Panc1 (cell line): ENCODE measurements at regions not wholly inside any gene's neighbourhood (a gene's known extent, or its start where the extent isn't known, plus 50 kb on each side); places are given as distances from the start of the nearest gene placed in this dataset.

Experiments used
- ATAC-seq: fragments of 200-7000 bp; cut with Tn5 transposase; 2 replicates; pipeline ENCODE4 v1.9.1; 2020; ENCODE audit warnings: mild to moderate bottlenecking, moderate library complexity
- BruUV-seq: library from RNA; stranded (reverse); fragments of 400-500 nt; replicated peaks from 2 replicates; lab custom pipeline; 2021; lab: Mats Ljungman, UMichigan
- CTCF ChIA-PET: fragments of 300-600 bp; sonication (Branson Sonifier 250); formaldehyde crosslinking; loops from one replicate; lab custom pipeline; 2022; ENCODE audit warnings: antibody characterized with exemption; lab: Charles Lee
- POLR2A ChIA-PET: fragments of 300-600 bp; sonication (Branson Sonifier 250); formaldehyde crosslinking; loops from one replicate; lab custom pipeline; 2022; ENCODE audit warnings: antibody characterized with exemption; lab: Charles Lee
- DNase-seq: peaks from one replicate; pipeline ENCODE4 v3.0.0-alpha.2; 2010; ENCODE audit warnings: low read depth, low spot score
- H3K27ac ChIP-seq: 2 replicates; pipeline ENCODE4 v1.5.1; 2011; ENCODE audit warnings: mild to moderate bottlenecking, low read length, inconsistent platforms
- H3K27me3 ChIP-seq: fragments of 200-500 bp; sonication (Bioruptor generic); 2 replicates; pipeline ENCODE4 v1.6.0; 2014; ENCODE audit warnings: low read length, inconsistent platforms; ENCODE audit not compliant: control insufficient read depth, insufficient read depth
- H3K36me3 ChIP-seq: fragments of 200-500 bp; sonication (Bioruptor generic); 2 replicates; pipeline ENCODE4 v1.5.1; 2014; ENCODE audit warnings: inconsistent platforms, mild to moderate bottlenecking, low read length, moderate library complexity; ENCODE audit not compliant: control insufficient read depth, insufficient read depth
- H3K4me1 ChIP-seq: 2 replicates; pipeline ENCODE4 v1.5.1; 2011; ENCODE audit warnings: inconsistent platforms, mild to moderate bottlenecking, low read length, moderate library complexity; ENCODE audit not compliant: control insufficient read depth, insufficient read depth
- H3K4me3 ChIP-seq, 2 experiments: 2 replicates each; pipeline ENCODE4 v1.5.1; 2011 to 2012; ENCODE audit warnings: low read depth in 2 of 2, low read length in 2 of 2, mild to moderate bottlenecking in 2 of 2, inconsistent platforms in 1 of 2, moderate library complexity in 1 of 2
- H3K9me3 ChIP-seq: fragments of 200-500 bp; sonication (Bioruptor generic); 2 replicates; pipeline ENCODE4 v1.5.1; 2014; ENCODE audit warnings: low read depth, mild to moderate bottlenecking, inconsistent platforms, low read length, moderate library complexity; ENCODE audit not compliant: control insufficient read depth, insufficient read depth
- POLR2AphosphoS5 ChIP-seq: IDR thresholded peaks from 2 replicates; pipeline ENCODE4 v1.6.1; 2012; ENCODE audit warnings: mild to moderate bottlenecking, low read depth, low read length, moderate library complexity
- SIN3A ChIP-seq: IDR thresholded peaks from 2 replicates; pipeline ENCODE4 v1.6.1; 2012; ENCODE audit warnings: low read depth, mild to moderate bottlenecking, low read length, moderate library complexity, borderline replicate concordance; ENCODE audit not compliant: insufficient read depth
- TCF7L2 ChIP-seq: IDR thresholded peaks from 2 replicates; pipeline ENCODE4 v1.6.1; 2011; ENCODE audit warnings: mild to moderate bottlenecking, low read depth, low read length, inconsistent platforms
- in situ Hi-C: cut with HindIII; loops from 2 replicates; pipeline ENCODE4 v1.10.0; 2016; ENCODE audit warnings: low sequenced_read_pairs, low pct_unique_long_range_greater_than_20kb
- intact Hi-C: fragments of 100-400 bp; cut with micrococcal nuclease; formaldehyde crosslinking; loops from one replicate; pipeline ENCODE4 v1.10.0; 2022; ENCODE audit not compliant: unreplicated experiment
- TF ChIP-seq, protein P1 (sequence below), 2 experiments: IDR thresholded peaks; 2 replicates each; pipeline ENCODE4 v1.6.1; 2011 to 2012; ENCODE audit warnings: low read depth in 2 of 2, control low read depth in 1 of 2, low read length in 1 of 2, mild to moderate bottlenecking in 1 of 2, moderate library complexity in 1 of 2; ENCODE audit not compliant: insufficient read depth in 1 of 2
- TF ChIP-seq, protein P2 (sequence below): fragments of 450-650 bp; IDR thresholded peaks from 2 replicates; pipeline ENCODE4 v1.5.1; 2017; ENCODE audit warnings: mild to moderate bottlenecking

GRCh38 chr16:51699686-51700396 lies 548.8 kb upstream of the SALL1 start:
- TF ChIP-seq, protein P1, sequence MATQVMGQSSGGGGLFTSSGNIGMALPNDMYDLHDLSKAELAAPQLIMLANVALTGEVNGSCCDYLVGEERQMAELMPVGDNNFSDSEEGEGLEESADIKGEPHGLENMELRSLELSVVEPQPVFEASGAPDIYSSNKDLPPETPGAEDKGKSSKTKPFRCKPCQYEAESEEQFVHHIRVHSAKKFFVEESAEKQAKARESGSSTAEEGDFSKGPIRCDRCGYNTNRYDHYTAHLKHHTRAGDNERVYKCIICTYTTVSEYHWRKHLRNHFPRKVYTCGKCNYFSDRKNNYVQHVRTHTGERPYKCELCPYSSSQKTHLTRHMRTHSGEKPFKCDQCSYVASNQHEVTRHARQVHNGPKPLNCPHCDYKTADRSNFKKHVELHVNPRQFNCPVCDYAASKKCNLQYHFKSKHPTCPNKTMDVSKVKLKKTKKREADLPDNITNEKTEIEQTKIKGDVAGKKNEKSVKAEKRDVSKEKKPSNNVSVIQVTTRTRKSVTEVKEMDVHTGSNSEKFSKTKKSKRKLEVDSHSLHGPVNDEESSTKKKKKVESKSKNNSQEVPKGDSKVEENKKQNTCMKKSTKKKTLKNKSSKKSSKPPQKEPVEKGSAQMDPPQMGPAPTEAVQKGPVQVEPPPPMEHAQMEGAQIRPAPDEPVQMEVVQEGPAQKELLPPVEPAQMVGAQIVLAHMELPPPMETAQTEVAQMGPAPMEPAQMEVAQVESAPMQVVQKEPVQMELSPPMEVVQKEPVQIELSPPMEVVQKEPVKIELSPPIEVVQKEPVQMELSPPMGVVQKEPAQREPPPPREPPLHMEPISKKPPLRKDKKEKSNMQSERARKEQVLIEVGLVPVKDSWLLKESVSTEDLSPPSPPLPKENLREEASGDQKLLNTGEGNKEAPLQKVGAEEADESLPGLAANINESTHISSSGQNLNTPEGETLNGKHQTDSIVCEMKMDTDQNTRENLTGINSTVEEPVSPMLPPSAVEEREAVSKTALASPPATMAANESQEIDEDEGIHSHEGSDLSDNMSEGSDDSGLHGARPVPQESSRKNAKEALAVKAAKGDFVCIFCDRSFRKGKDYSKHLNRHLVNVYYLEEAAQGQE (IDR thresholded peaks at IDR 0.05; ENCODE audit: insufficient read depth in 1 of 2, low read depth in 2 of 2, low read length in 1 of 2): no peak
- TF ChIP-seq POLR2AphosphoS5: no peak
- TF ChIP-seq SIN3A: no peak
- TF ChIP-seq, protein P2, sequence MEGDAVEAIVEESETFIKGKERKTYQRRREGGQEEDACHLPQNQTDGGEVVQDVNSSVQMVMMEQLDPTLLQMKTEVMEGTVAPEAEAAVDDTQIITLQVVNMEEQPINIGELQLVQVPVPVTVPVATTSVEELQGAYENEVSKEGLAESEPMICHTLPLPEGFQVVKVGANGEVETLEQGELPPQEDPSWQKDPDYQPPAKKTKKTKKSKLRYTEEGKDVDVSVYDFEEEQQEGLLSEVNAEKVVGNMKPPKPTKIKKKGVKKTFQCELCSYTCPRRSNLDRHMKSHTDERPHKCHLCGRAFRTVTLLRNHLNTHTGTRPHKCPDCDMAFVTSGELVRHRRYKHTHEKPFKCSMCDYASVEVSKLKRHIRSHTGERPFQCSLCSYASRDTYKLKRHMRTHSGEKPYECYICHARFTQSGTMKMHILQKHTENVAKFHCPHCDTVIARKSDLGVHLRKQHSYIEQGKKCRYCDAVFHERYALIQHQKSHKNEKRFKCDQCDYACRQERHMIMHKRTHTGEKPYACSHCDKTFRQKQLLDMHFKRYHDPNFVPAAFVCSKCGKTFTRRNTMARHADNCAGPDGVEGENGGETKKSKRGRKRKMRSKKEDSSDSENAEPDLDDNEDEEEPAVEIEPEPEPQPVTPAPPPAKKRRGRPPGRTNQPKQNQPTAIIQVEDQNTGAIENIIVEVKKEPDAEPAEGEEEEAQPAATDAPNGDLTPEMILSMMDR: no peak
- no peak for TF ChIP-seq TCF7L2
- DNase-seq (no peak), ATAC-seq (no peak)
- CTCF ChIA-PET: no interaction called here
- no peak overlapping the region for H3K27ac ChIP-seq
- in situ Hi-C loops (no loop called here), intact Hi-C loops (no loop called here)
- BruUV-seq: no TSS peak
- H3K36me3 ChIP-seq: no peaks in the 10 kb centered on the region
- no peaks in the 10 kb centered on the region for H3K27me3 ChIP-seq
- H3K9me3 ChIP-seq: no peaks in the 10 kb centered on the region
- POLR2A ChIA-PET: no interaction called here
- H3K4me3 ChIP-seq: no peak overlapping the region
- H3K4me1 ChIP-seq: no peaks in the 10 kb centered on the region

- in situ Hi-C loops: no loop called here
- no peaks in the 10 kb centered on the region for H3K9me3 ChIP-seq
- ChIA-PET CTCF (no interaction called here), POLR2A (no interaction called here)
- TF ChIP-seq TCF7L2 (no peak), SIN3A (no peak), POLR2AphosphoS5 (no peak)
- TF ChIP-seq, protein P1 (IDR thresholded peaks at IDR 0.05; ENCODE audit: insufficient read depth in 1 of 2, low read depth in 2 of 2, low read length in 1 of 2): no peak
- TF ChIP-seq, protein P2: no peak
- H3K4me3 ChIP-seq: no peak overlapping the region
- no peaks in the 10 kb centered on the region for H3K4me1 ChIP-seq
- no peaks in the 10 kb centered on the region for H3K36me3 ChIP-seq
- no peak for ATAC-seq
- no TSS peak for BruUV-seq
- no peaks in the 10 kb centered on the region for H3K27me3 ChIP-seq
- intact Hi-C loops: no loop called here
- no peak for DNase-seq
- no peak overlapping the region for H3K27ac ChIP-seq
Measured at GRCh38 chr16:51698647-51699046, 547.6 kb upstream of the SALL1 start.
